Esophagus squamous epithelium (tissue), 4 donors: ENCODE measurements at regions not wholly inside any gene's neighbourhood (a gene's known extent, or its start where the extent isn't known, plus 50 kb on each side); places are given as distances from the start of the nearest gene placed in this dataset.

ENCODE experiments used
- CTCF ChIP-seq, 6 experiments: fragments of 450-650 bp in 4 of 6; fragments of 200-600 bp in 2 of 6; sonication (generic) in 2 of 6; IDR thresholded peaks; one replicate each; pipeline ENCODE4 v1.5.1; 2016 to 2019; ENCODE audit warnings: antibody characterized with exemption in 6 of 6, mild to moderate bottlenecking in 4 of 6, moderate library complexity in 4 of 6
- POLR2A ChIP-seq, 4 donors: fragments of 450-650 bp; IDR thresholded peaks; one replicate each; pipeline ENCODE4 v1.6.1; 2017; ENCODE audit warnings: antibody characterized with exemption in 4 of 4, mild to moderate bottlenecking in 4 of 4, moderate library complexity in 3 of 4

GRCh38 chr16:64352246-64352645, 769.6 kb downstream of the CDH11 start:
- TF ChIP-seq CTCF (IDR thresholded peaks at IDR 0.05) (no peak), POLR2A (IDR thresholded peaks at IDR 0.05) (no peak)
